Kidney capillary endothelial cell (primary cell): ENCODE measurements at regions not wholly inside any gene's neighbourhood (a gene's known extent, or its start where the extent isn't known, plus 50 kb on each side); places are given as distances from the start of the nearest gene placed in this dataset.

Source experiments
- DNase-seq: peaks from one replicate; pipeline ENCODE4 v3.0.0-alpha.2; 2018; ENCODE audit warnings: low spot score

GRCh38 chr1:106568201-106568974, 488.1 kb upstream of the PRMT6 start:
- DNase-seq: no peak

GRCh38 chr1:106571109-106571508, 485.4 kb upstream of the PRMT6 start:
- no peak for DNase-seq

- no peak for DNase-seq
Measured at GRCh38 chr1:106584107-106584506, 472.4 kb upstream of the PRMT6 start.

- DNase-seq: no peak
Measured at GRCh38 chr1:106584676-106585075, 471.8 kb upstream of the PRMT6 start.

GRCh38 chr1:106600626-106601025, 455.8 kb upstream of the PRMT6 start:
- no peak for DNase-seq

GRCh38 chr1:106603616-106604015, 452.9 kb upstream of the PRMT6 start:
- DNase-seq: no peak

- no peak for DNase-seq
Measured at GRCh38 chr1:106608841-106609240, 447.6 kb upstream of the PRMT6 start.

- DNase-seq: no peak
Measured at GRCh38 chr1:106613068-106613467, 443.4 kb upstream of the PRMT6 start.

- no peak for DNase-seq
Measured at GRCh38 chr1:106613861-106614260, 442.6 kb upstream of the PRMT6 start.

- no peak for DNase-seq
Measured at GRCh38 chr1:106615473-106615872, 441.0 kb upstream of the PRMT6 start.

- DNase-seq: no peak
Measured at GRCh38 chr1:106619080-106619826, 437.2 kb upstream of the PRMT6 start.

- DNase-seq: no peak
Measured at GRCh38 chr1:106619827-106620134, 436.7 kb upstream of the PRMT6 start.

- no peak for DNase-seq
Measured at GRCh38 chr1:106620521-106620954, 435.9 kb upstream of the PRMT6 start.

GRCh38 chr1:106621853-106622252, 434.6 kb upstream of the PRMT6 start:
- DNase-seq: no peak

- no peak for DNase-seq
Measured at GRCh38 chr1:106637566-106637965, 418.9 kb upstream of the PRMT6 start.

- no peak for DNase-seq
Measured at GRCh38 chr1:106646261-106646784, 410.2 kb upstream of the PRMT6 start.

- DNase-seq: no peak
Measured at GRCh38 chr1:106646816-106647215, 409.7 kb upstream of the PRMT6 start.

GRCh38 chr1:106651028-106651762, 405.3 kb upstream of the PRMT6 start:
- DNase-seq: no peak

- no peak for DNase-seq
Measured at GRCh38 chr1:106659490-106660244, 396.8 kb upstream of the PRMT6 start.

GRCh38 chr1:106675558-106675957, 380.9 kb upstream of the PRMT6 start:
- no peak for DNase-seq

- no peak for DNase-seq
Measured at GRCh38 chr1:106676021-106676420, 380.5 kb upstream of the PRMT6 start.

- no peak for DNase-seq
Measured at GRCh38 chr1:106677181-106677580, 379.3 kb upstream of the PRMT6 start.
